ENCODE measurements at regions not wholly inside any gene's neighbourhood (a gene's known extent, or its start where the extent isn't known, plus 50 kb on each side); places are given as distances from the start of the nearest gene placed in this dataset.

DNA sequence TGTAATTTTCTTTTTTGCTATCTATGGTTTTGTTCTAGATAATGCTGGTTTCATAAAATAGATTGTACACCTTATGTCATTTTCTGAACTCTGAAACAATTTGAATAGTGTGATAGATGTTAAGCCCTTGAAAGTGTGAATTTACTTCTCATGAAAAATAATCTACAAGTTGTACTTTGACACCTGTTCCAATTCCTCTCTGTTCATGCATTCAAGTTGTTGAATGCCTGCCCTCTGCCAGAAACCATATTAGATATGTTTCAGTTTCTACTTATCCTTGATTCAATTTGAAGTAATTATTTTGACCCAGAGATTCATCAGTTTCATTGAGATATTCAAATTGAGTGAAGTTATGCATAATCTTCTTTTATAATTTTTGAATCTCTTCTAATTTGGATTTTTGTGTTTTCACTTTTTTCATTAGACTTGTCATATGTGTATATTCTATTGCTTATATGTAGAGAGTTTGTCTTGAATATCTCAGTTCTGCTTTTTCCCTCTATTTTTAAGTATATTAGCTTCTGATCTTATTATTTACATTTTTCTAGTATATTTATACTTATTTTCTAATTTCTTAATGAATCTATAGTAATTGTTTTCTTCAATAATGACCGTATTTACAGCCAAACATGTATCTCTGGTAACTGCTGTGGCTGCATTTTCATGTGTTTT, 143.3 kb upstream of the TACR1 start:
- Mint-ChIP-seq H3K4me1 (peaks cover 12% of the 10 kb centered on the region), H3K9me3 (no peaks in the 10 kb centered on the region), H3K4me3 (no peak overlapping the region), H3K36me3 (no peaks in the 10 kb centered on the region), H3K27me3 (ENCODE audit: insufficient read depth, low read depth) (no peaks in the 10 kb centered on the region), H3K27ac (no peak overlapping the region)
- no peaks in the 10 kb centered on the region for H3K79me2 ChIP-seq (ENCODE audit: low read depth)
- H3K4me2 ChIP-seq = no peak overlapping the region
- H3F3A ChIP-seq (ENCODE audit: low read depth) = no peaks in the 10 kb centered on the region
- no peaks in the 10 kb centered on the region for H3K27me3 ChIP-seq
- H3K4me1 ChIP-seq = peaks cover 13% of the 10 kb centered on the region
- H3K36me3 ChIP-seq = no peaks in the 10 kb centered on the region
- H2AFZ ChIP-seq (replicated peaks) = no peak overlapping the region
- H3K27ac ChIP-seq = no peak overlapping the region
- H3K9me3 ChIP-seq (ENCODE audit: low read depth) = no peaks in the 10 kb centered on the region
- no peak for DNase-seq (ENCODE audit: low spot score)
- no peak overlapping the region for H3K9ac ChIP-seq
- no peaks in the 10 kb centered on the region for H4K20me1 ChIP-seq (ENCODE audit: low read depth)
- H3K4me3 ChIP-seq = no peak overlapping the region
- no peak for TF ChIP-seq EZH2 (IDR thresholded peaks at IDR 0.05)
- TF ChIP-seq, protein P1, sequence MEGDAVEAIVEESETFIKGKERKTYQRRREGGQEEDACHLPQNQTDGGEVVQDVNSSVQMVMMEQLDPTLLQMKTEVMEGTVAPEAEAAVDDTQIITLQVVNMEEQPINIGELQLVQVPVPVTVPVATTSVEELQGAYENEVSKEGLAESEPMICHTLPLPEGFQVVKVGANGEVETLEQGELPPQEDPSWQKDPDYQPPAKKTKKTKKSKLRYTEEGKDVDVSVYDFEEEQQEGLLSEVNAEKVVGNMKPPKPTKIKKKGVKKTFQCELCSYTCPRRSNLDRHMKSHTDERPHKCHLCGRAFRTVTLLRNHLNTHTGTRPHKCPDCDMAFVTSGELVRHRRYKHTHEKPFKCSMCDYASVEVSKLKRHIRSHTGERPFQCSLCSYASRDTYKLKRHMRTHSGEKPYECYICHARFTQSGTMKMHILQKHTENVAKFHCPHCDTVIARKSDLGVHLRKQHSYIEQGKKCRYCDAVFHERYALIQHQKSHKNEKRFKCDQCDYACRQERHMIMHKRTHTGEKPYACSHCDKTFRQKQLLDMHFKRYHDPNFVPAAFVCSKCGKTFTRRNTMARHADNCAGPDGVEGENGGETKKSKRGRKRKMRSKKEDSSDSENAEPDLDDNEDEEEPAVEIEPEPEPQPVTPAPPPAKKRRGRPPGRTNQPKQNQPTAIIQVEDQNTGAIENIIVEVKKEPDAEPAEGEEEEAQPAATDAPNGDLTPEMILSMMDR (IDR thresholded peaks at IDR 0.05) = no peak

DNA sequence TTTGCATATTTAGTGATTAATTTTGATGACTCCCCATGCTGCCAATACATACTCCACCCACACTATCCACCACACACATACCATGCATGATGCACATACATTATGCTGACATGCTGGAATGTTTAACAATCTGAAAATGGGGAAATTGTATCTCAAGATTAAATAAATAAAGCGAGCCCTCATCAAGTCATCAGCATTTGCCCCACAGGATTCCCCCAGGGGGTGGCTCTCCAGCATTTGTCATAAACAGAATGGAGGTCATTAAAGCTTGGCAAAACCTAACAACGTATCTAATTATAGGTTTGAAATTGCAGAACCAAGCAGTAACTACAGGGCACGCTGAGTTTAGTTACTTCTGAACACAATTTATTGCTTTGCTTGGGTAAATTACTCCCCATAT, 141.2 kb upstream of the TACR1 start:
- TF ChIP-seq EZH2phosphoT487 (IDR thresholded peaks at IDR 0.05) (no peak), EZH2 (IDR thresholded peaks at IDR 0.05) (no peak)
- TF ChIP-seq, protein P1 (IDR thresholded peaks at IDR 0.05) = no peak
- no peak for DNase-seq (ENCODE audit: low spot score)
- Histone ChIP-seq H3K9ac (no peak overlapping the region), H4K20me1 (ENCODE audit: low read depth) (no peaks in the 10 kb centered on the region), H3K27ac (no peak overlapping the region), H3K79me2 (ENCODE audit: low read depth) (no peaks in the 10 kb centered on the region), H3K4me3 (no peak overlapping the region), H3K4me1 (peaks cover 13% of the 10 kb centered on the region), H3K4me2 (no peak overlapping the region), H3K27me3 (no peaks in the 10 kb centered on the region), H2AFZ (replicated peaks) (no peak overlapping the region), H3K9me3 (ENCODE audit: low read depth) (no peaks in the 10 kb centered on the region), H3F3A (ENCODE audit: low read depth) (no peaks in the 10 kb centered on the region), H3K36me3 (no peaks in the 10 kb centered on the region)
- H3K9me3 Mint-ChIP-seq = no peaks in the 10 kb centered on the region
- H3K27ac Mint-ChIP-seq = no peak overlapping the region
- H3K4me1 Mint-ChIP-seq = peaks cover 12% of the 10 kb centered on the region
- no peaks in the 10 kb centered on the region for H3K27me3 Mint-ChIP-seq (ENCODE audit: insufficient read depth, low read depth)
- H3K36me3 Mint-ChIP-seq = no peaks in the 10 kb centered on the region
- H3K4me3 Mint-ChIP-seq = no peak overlapping the region

DNA sequence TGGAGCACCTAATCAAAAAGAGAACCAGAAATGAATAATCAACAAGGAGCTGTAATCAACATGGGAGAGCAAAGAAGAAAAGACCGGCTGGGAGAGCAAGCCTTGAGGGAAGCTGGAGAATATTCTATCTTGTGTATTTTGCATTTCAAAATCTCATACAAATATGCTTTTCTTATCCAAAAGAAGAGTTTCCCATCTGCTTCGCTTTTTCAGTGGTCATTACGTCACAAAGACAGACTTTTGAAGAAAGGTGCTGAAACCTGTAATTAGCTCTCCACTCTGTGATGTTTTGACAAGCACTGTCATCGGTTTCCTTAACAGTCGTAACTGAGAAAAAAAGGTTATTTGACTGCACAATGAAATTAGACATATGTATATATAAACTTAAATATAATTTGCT, 139.1 kb upstream of the TACR1 start:
- Mint-ChIP-seq H3K4me3 (no peak overlapping the region), H3K36me3 (no peaks in the 10 kb centered on the region), H3K27me3 (ENCODE audit: insufficient read depth, low read depth) (no peaks in the 10 kb centered on the region), H3K9me3 (no peaks in the 10 kb centered on the region), H3K27ac (no peak overlapping the region), H3K4me1 (peaks cover 3% of the 10 kb centered on the region)
- Histone ChIP-seq H3K9me3 (ENCODE audit: low read depth) (no peaks in the 10 kb centered on the region), H3F3A (ENCODE audit: low read depth) (no peaks in the 10 kb centered on the region), H3K27ac (no peak overlapping the region), H3K36me3 (no peaks in the 10 kb centered on the region), H2AFZ (replicated peaks) (no peak overlapping the region), H3K4me2 (no peak overlapping the region), H3K9ac (no peak overlapping the region), H3K4me1 (peaks cover 1% of the 10 kb centered on the region), H3K27me3 (no peaks in the 10 kb centered on the region), H3K79me2 (ENCODE audit: low read depth) (no peaks in the 10 kb centered on the region), H3K4me3 (no peak overlapping the region), H4K20me1 (ENCODE audit: low read depth) (no peaks in the 10 kb centered on the region)
- DNase-seq (ENCODE audit: low spot score) = no peak
- TF ChIP-seq, protein P1 (IDR thresholded peaks at IDR 0.05) = no peak

Measured in neural progenitor cell (in vitro differentiated cells).